ENCODE measurements at regions not wholly inside any gene's neighbourhood (a gene's known extent, or its start where the extent isn't known, plus 50 kb on each side); places are given as distances from the start of the nearest gene placed in this dataset.

DNA sequence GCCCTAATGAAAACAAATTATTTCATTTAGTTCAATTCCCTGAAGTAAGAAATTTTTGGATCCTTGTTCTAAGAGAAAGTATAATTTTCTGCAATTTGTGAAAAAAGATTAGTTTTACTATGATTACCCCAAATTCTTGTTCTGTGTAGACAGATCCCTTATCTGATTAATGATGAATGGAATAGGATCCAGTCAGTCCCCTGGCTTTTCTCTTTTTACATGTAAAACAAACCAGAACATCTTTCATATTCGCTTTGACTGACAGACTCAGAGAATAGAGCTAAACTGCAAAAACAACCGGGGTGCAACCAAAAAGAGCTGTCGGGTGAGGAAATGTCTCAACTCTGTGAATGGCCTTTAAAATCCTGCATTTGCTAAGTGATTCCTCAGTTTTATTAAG, 93.4 kb upstream of the VEGFC start:
- no peak for TF ChIP-seq CTCF (conservative IDR thresholded peaks at IDR 0.05 in 1 of 2, IDR thresholded peaks at IDR 0.05 in 1 of 2; ENCODE audit: extremely low read depth in 1 of 2, insufficient read depth in 1 of 2, low read depth in 1 of 2, low read length in 2 of 2)
- TF ChIP-seq EZH2 (IDR thresholded peaks at IDR 0.05; ENCODE audit: borderline replicate concordance, low read length): no peak

Data from mammary epithelial cell (primary cell).